SU-DHL-6 (cell line): ENCODE measurements at regions not wholly inside any gene's neighbourhood (a gene's known extent, or its start where the extent isn't known, plus 50 kb on each side); places are given as distances from the start of the nearest gene placed in this dataset.

ENCODE experiments used
- H2AFZ ChIP-seq: fragments of 200-600 bp; sonication (generic); 2 replicates; pipeline ENCODE4 v1.6.1; 2014; ENCODE audit warnings: low read depth, mild to moderate bottlenecking, moderate library complexity, mixed read lengths, antibody characterized with exemption, low read length; ENCODE audit not compliant: severe bottlenecking
- H3F3A ChIP-seq: fragments of 200-600 bp; shearing (Covaris generic); 2 replicates; pipeline ENCODE4 v1.6.0; 2016; ENCODE audit warnings: antibody characterized with exemption, mild to moderate bottlenecking; ENCODE audit not compliant: insufficient read depth
- H3K27ac ChIP-seq: fragments of 200-600 bp; sonication (generic); 2 replicates; pipeline ENCODE4 v1.5.1; 2016; ENCODE audit warnings: low read depth, mild to moderate bottlenecking, low read length, moderate library complexity, mixed read lengths
- H3K27me3 ChIP-seq: fragments of 200-600 bp; sonication (generic), shearing (Covaris generic); 2 replicates; pipeline ENCODE4 v1.6.0; 2014; ENCODE audit warnings: mild to moderate bottlenecking, low read length
- H3K36me3 ChIP-seq: fragments of 200-600 bp; sonication (generic); 2 replicates; pipeline ENCODE4 v1.6.1; 2014; ENCODE audit warnings: mild to moderate bottlenecking, low read length, mixed read lengths
- H3K4me2 ChIP-seq: fragments of 300-600, 200-600 bp; shearing (Covaris generic), sonication (generic); 2 replicates; pipeline ENCODE4 v1.6.0; 2014; ENCODE audit warnings: low read length, low read depth, mild to moderate bottlenecking; ENCODE audit not compliant: poor library complexity, severe bottlenecking
- H3K4me3 ChIP-seq: fragments of 200-600 bp; sonication (generic); 2 replicates; pipeline ENCODE4 v1.5.1; 2014; ENCODE audit warnings: antibody characterized with exemption, low read length, mild to moderate bottlenecking, mixed read lengths; ENCODE audit not compliant: insufficient read depth, poor library complexity, severe bottlenecking
- H3K79me2 ChIP-seq: fragments of 200-600 bp; sonication (generic); 2 replicates; pipeline ENCODE4 v1.6.1; 2014; ENCODE audit warnings: mild to moderate bottlenecking, low read length, moderate library complexity; ENCODE audit not compliant: insufficient read depth
- H3K9ac ChIP-seq: fragments of 200-600 bp; sonication (generic); 2 replicates; pipeline ENCODE4 v1.7.0; 2014; ENCODE audit warnings: mild to moderate bottlenecking, low read length
- H3K9me2 ChIP-seq: fragments of 200-600 bp; sonication (generic); replicated peaks from 2 replicates; pipeline ENCODE4 v1.6.1; 2014; ENCODE audit warnings: low read length; ENCODE audit not compliant: insufficient read depth
- H3K9me3 ChIP-seq: fragments of 200-600 bp; sonication (generic); 2 replicates; pipeline ENCODE4 v1.6.1; 2014; ENCODE audit warnings: low read length, mixed read lengths; ENCODE audit not compliant: insufficient read depth
- H4K20me1 ChIP-seq: fragments of 200-600 bp; sonication (generic); 2 replicates; pipeline ENCODE4 v1.6.1; 2014; ENCODE audit warnings: low read depth, mild to moderate bottlenecking, antibody characterized with exemption, low read length, moderate library complexity, mixed read lengths
- EZH2phosphoT487 ChIP-seq: fragments of 200-600 bp; sonication (generic), shearing (Covaris generic); conservative IDR thresholded peaks from 2 replicates; pipeline ENCODE4 v1.6.1; 2018; ENCODE audit warnings: mild to moderate bottlenecking, antibody characterized with exemption, low read length, moderate library complexity, mixed read lengths
- TF ChIP-seq, protein P1 (sequence below): fragments of 200-600 bp; sonication (generic); IDR thresholded peaks from one replicate; pipeline ENCODE4 v1.5.1; 2017; ENCODE audit warnings: antibody characterized with exemption, mild to moderate bottlenecking, low read length, moderate library complexity; ENCODE audit not compliant: insufficient read depth, poor library complexity, severe bottlenecking

GRCh38 chr5:92492908-92493307 lies 1088.1 kb downstream of the NR2F1-AS1 start:
- no peak overlapping the region for H3K9ac ChIP-seq
- no peak overlapping the region for H3K4me2 ChIP-seq
- H2AFZ ChIP-seq: no peak overlapping the region
- H3K9me2 ChIP-seq: no peaks in the 10 kb centered on the region
- no peaks in the 10 kb centered on the region for H3K9me3 ChIP-seq
- H3K36me3 ChIP-seq: no peaks in the 10 kb centered on the region
- no peak overlapping the region for H3K27ac ChIP-seq
- H3F3A ChIP-seq: no peaks in the 10 kb centered on the region
- no peaks in the 10 kb centered on the region for H3K27me3 ChIP-seq
- H3K79me2 ChIP-seq: no peaks in the 10 kb centered on the region
- no peak overlapping the region for H3K4me3 ChIP-seq
- no peak for TF ChIP-seq EZH2phosphoT487
- TF ChIP-seq, protein P1, sequence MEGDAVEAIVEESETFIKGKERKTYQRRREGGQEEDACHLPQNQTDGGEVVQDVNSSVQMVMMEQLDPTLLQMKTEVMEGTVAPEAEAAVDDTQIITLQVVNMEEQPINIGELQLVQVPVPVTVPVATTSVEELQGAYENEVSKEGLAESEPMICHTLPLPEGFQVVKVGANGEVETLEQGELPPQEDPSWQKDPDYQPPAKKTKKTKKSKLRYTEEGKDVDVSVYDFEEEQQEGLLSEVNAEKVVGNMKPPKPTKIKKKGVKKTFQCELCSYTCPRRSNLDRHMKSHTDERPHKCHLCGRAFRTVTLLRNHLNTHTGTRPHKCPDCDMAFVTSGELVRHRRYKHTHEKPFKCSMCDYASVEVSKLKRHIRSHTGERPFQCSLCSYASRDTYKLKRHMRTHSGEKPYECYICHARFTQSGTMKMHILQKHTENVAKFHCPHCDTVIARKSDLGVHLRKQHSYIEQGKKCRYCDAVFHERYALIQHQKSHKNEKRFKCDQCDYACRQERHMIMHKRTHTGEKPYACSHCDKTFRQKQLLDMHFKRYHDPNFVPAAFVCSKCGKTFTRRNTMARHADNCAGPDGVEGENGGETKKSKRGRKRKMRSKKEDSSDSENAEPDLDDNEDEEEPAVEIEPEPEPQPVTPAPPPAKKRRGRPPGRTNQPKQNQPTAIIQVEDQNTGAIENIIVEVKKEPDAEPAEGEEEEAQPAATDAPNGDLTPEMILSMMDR: no peak
- H4K20me1 ChIP-seq: no peaks in the 10 kb centered on the region

DNA sequence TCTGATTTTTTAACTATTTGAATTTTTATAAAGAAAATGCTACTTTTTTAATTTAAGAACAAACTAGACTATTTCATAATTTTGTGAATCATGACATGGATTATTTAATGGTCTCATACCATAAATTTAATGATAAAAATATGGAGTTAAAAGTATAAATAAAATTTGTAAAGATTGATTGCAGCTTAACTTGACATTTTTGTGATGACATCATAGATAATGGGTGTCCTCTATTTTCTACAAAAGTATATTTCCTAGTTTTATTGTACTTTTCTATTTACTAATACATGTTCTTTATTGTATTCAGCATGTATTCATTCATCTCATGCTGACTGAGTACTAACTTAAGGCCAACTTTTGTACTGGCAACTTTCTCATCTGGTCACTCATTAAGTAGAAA lies 1096.5 kb downstream of the NR2F1-AS1 start:
- no peaks in the 10 kb centered on the region for H3K79me2 ChIP-seq

GRCh38 chr5:92472981-92473566 lies 1090.0 kb upstream of the ARRDC3 start:
- Histone ChIP-seq H3K79me2 (no peaks in the 10 kb centered on the region), H3K4me3 (no peak overlapping the region)

More for the DNA sequence above, 1096.5 kb downstream of the NR2F1-AS1 start:
- H3K27ac ChIP-seq: no peak overlapping the region
- H3F3A ChIP-seq: no peaks in the 10 kb centered on the region
- H3K9me3 ChIP-seq: no peaks in the 10 kb centered on the region
- no peak overlapping the region for H3K9ac ChIP-seq
- no peaks in the 10 kb centered on the region for H3K36me3 ChIP-seq
- H3K9me2 ChIP-seq: no peaks in the 10 kb centered on the region
- H3K4me2 ChIP-seq: no peak overlapping the region
- no peaks in the 10 kb centered on the region for H4K20me1 ChIP-seq
- no peak overlapping the region for H2AFZ ChIP-seq
- no peak overlapping the region for H3K4me3 ChIP-seq
- H3K27me3 ChIP-seq: no peaks in the 10 kb centered on the region
- TF ChIP-seq, protein P1: no peak
- TF ChIP-seq EZH2phosphoT487: no peak

More at GRCh38 chr5:92472981-92473566, 1090.0 kb upstream of the ARRDC3 start:
- no peak for TF ChIP-seq EZH2phosphoT487
- TF ChIP-seq, protein P1: no peak
- H3K9me2 ChIP-seq: no peaks in the 10 kb centered on the region
- H3K9me3 ChIP-seq: no peaks in the 10 kb centered on the region
- no peak overlapping the region for H3K9ac ChIP-seq
- no peak overlapping the region for H3K4me2 ChIP-seq
- no peak overlapping the region for H3K27ac ChIP-seq
- H2AFZ ChIP-seq: no peak overlapping the region
- no peaks in the 10 kb centered on the region for H3F3A ChIP-seq
- no peaks in the 10 kb centered on the region for H3K27me3 ChIP-seq
- no peaks in the 10 kb centered on the region for H3K36me3 ChIP-seq
- no peaks in the 10 kb centered on the region for H4K20me1 ChIP-seq
